Ishikawa (cell line): ENCODE measurements at regions not wholly inside any gene's neighbourhood (a gene's known extent, or its start where the extent isn't known, plus 50 kb on each side); places are given as distances from the start of the nearest gene placed in this dataset.

Experiments used
- CEBPB ChIP-seq: IDR thresholded peaks from 2 replicates; pipeline ENCODE4 v1.6.1; 2012
- CREB1 ChIP-seq: IDR thresholded peaks from 2 replicates; pipeline ENCODE4 v1.6.1; 2012; ENCODE audit warnings: low read depth
- EGR1 ChIP-seq: IDR thresholded peaks from 2 replicates; pipeline ENCODE4 v1.6.1; 2012
- EP300 ChIP-seq: IDR thresholded peaks from 2 replicates; pipeline ENCODE4 v1.6.1; 2012; ENCODE audit warnings: borderline replicate concordance
- FOXM1 ChIP-seq: IDR thresholded peaks from 2 replicates; pipeline ENCODE4 v1.6.1; 2012; ENCODE audit warnings: low read depth, borderline replicate concordance
- MAX ChIP-seq: IDR thresholded peaks from 2 replicates; pipeline ENCODE4 v1.6.1; 2012
- NFIC ChIP-seq: IDR thresholded peaks from 2 replicates; pipeline ENCODE4 v1.6.1; 2012
- RAD21 ChIP-seq: IDR thresholded peaks from 2 replicates; pipeline ENCODE4 v1.6.1; 2012; ENCODE audit warnings: low read depth
- REST ChIP-seq: IDR thresholded peaks from 2 replicates; pipeline ENCODE4 v1.6.1; 2012; ENCODE audit warnings: low read depth, mild to moderate bottlenecking
- TAF1 ChIP-seq: IDR thresholded peaks from 2 replicates; pipeline ENCODE4 v1.6.1; 2012; ENCODE audit warnings: low read depth, mild to moderate bottlenecking
- TCF12 ChIP-seq: IDR thresholded peaks from 2 replicates; pipeline ENCODE4 v1.6.1; 2012; ENCODE audit warnings: low read depth
- TEAD4 ChIP-seq: IDR thresholded peaks from 2 replicates; pipeline ENCODE4 v1.6.1; 2012
- USF1 ChIP-seq: IDR thresholded peaks from 2 replicates; pipeline ENCODE4 v1.6.1; 2012
- YY1 ChIP-seq: IDR thresholded peaks from 2 replicates; pipeline ENCODE4 v1.6.1; 2012; ENCODE audit warnings: low read depth
- ZBTB7A ChIP-seq: IDR thresholded peaks from 2 replicates; pipeline ENCODE4 v1.6.1; 2012; ENCODE audit warnings: low read depth

DNA sequence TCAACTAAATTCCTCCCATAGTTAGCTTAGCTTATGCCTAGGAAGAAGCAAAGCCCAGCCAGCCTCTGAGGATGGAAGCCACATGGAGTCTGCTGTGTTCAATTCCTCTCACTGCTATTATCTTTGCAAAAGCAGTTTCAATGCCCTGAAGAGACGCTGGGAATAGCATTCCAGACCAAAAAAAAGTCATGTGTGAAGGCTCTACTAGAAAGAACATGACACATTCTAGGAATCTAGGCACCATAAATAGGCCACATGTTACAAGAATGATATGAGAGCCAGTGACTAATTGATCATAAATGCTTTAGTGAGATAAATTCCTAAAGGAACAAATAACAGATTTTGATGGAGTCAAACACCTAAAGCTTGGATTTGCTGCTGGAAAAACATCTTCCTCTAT is 800.8 kb downstream of the TUSC7 start:
- no peak for TF ChIP-seq TAF1
- no peak for TF ChIP-seq CREB1
- TF ChIP-seq ZBTB7A = no peak
- no peak for TF ChIP-seq EP300
- TF ChIP-seq MAX = no peak
- TF ChIP-seq TEAD4 = no peak
- no peak for TF ChIP-seq YY1
- no peak for TF ChIP-seq CEBPB
- TF ChIP-seq FOXM1 = no peak
- TF ChIP-seq RAD21 = no peak
- no peak for TF ChIP-seq NFIC
- no peak for TF ChIP-seq USF1

GRCh38 chr3:117512975-117513374 is 803.4 kb downstream of the TUSC7 start:
- TF ChIP-seq FOXM1 (no peak), CEBPB (no peak), USF1 (no peak), TAF1 (no peak), NFIC (no peak), TCF12 (no peak)

DNA sequence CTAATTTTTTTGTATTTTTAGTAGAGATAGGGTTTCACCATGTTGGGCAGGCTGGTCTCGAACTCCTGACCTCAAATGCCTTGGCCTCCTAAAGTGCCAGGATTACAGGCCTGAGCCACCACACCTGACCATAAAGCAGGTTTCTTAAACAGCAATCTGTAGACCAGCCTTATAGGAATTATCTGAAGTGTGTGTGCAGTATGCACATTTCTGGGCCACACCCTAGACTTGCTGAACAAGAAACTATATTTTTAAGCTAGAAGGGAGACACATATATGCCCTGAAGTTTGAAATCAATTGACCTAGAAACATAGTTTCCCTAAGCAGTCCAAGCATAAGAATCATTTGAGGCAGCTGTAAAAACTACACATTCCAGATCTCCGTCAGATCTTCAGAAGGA is 805.7 kb downstream of the TUSC7 start:
- TF ChIP-seq CREB1 (no peak), MAX (no peak), RAD21 (no peak), TEAD4 (no peak), TAF1 (no peak), USF1 (no peak), ZBTB7A (no peak), NFIC (no peak), YY1 (no peak), CEBPB (no peak), FOXM1 (no peak), EP300 (no peak), EGR1 (no peak), TCF12 (no peak), REST (no peak)

DNA sequence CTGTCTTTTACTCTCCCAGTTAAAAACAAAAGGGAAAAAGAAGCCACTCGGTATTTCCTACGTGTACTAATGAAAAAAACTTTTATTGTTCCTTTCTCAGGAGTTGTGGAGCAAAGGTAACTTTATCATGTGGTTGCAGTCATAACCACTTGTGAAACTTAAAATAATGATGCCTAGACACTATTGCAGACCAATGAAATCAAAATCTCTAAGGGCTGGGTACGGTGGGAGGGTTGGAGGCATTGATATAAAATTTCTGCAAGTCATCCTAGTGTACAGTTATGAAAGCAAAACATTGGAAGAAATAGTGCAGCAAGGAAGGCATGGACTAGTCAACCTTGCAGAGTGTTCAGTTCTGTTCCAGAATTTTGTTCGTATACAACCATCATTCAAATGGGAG is 808.8 kb downstream of the TUSC7 start:
- no peak for TF ChIP-seq EP300
- TF ChIP-seq MAX = no peak
- no peak for TF ChIP-seq FOXM1
- TF ChIP-seq CREB1 = no peak
- TF ChIP-seq NFIC = no peak
- no peak for TF ChIP-seq EGR1
- no peak for TF ChIP-seq USF1
- no peak for TF ChIP-seq TCF12
- no peak for TF ChIP-seq TAF1
- TF ChIP-seq TEAD4 = no peak
- no peak for TF ChIP-seq YY1
- TF ChIP-seq ZBTB7A = no peak
- TF ChIP-seq CEBPB = no peak
- no peak for TF ChIP-seq REST
- no peak for TF ChIP-seq RAD21

DNA sequence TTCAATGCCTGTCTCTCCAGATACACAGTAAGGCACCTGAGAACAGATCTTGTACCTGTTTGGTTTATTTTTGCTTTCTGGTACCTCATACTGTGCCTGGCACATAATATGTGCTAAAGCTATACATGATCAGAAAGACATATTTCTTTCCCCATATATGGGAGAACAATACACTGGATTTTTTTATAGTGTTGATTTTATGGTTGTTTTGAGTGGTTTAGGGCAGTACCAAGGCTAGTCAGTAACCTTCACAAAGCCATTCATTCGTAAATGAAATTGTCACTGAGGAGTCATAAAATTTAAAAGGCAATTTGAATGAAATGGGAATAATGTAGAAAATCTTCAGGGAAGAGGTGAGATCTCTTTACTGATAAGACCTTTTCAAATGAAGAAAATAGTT is 810.2 kb downstream of the TUSC7 start:
- TF ChIP-seq CEBPB (no peak), ZBTB7A (no peak)
